Skeletal muscle cell (primary cell): ENCODE measurements at regions not wholly inside any gene's neighbourhood (a gene's known extent, or its start where the extent isn't known, plus 50 kb on each side); places are given as distances from the start of the nearest gene placed in this dataset.
"Not testable (repeated sequence)": the region's sequence is repeated elsewhere in the genome, so short reads cannot be mapped to it uniquely, and the experiment has no call there.

Experiments
- DNase-seq: peaks from one replicate; pipeline ENCODE4 v3.0.0-alpha.2; 2010; ENCODE audit warnings: low read depth
- H3K4me3 ChIP-seq: 2 replicates; pipeline ENCODE4 v1.5.1; 2011; ENCODE audit warnings: low read depth, mild to moderate bottlenecking, control low read depth, low read length, moderate library complexity

- DNase-seq, H3K4me3 ChIP-seq: not testable (repeated sequence)
These were observed 227.4 kb downstream of the USP22 start for GRCh38 chr17:20815410-20815809.

GRCh38 chr17:20823905-20824304, 218.9 kb downstream of the USP22 start:
- H3K4me3 ChIP-seq = no peak overlapping the region
- no peak for DNase-seq

GRCh38 chr17:20825539-20825938, 217.3 kb downstream of the USP22 start:
- no peak for DNase-seq
- no peak overlapping the region for H3K4me3 ChIP-seq

GRCh38 chr17:20840453-20840852, 202.4 kb downstream of the USP22 start:
- not testable (repeated sequence) for H3K4me3 ChIP-seq, DNase-seq

GRCh38 chr17:20840987-20841865, 201.6 kb downstream of the USP22 start:
- not testable (repeated sequence) for DNase-seq, H3K4me3 ChIP-seq

- DNase-seq, H3K4me3 ChIP-seq: not testable (repeated sequence)
These were observed 200.8 kb downstream of the USP22 start for GRCh38 chr17:20842012-20842411.

GRCh38 chr17:20843261-20843660, 199.6 kb downstream of the USP22 start:
- H3K4me3 ChIP-seq, DNase-seq: not testable (repeated sequence)

GRCh38 chr17:20843799-20844553, 198.8 kb downstream of the USP22 start:
- DNase-seq, H3K4me3 ChIP-seq: not testable (repeated sequence)

GRCh38 chr17:20848869-20849443, 193.9 kb downstream of the USP22 start:
- not testable (repeated sequence) for H3K4me3 ChIP-seq, DNase-seq

- peak; percentile 13 for DNase-seq
- H3K4me3 ChIP-seq = peak overlapping the region; percentile 31
These were observed 191.1 kb downstream of the USP22 start for GRCh38 chr17:20851591-20852238.

GRCh38 chr17:20852239-20852989, 190.4 kb downstream of the USP22 start:
- H3K4me3 ChIP-seq = peak overlapping the region; percentile 31
- DNase-seq = no peak

- H3K4me3 ChIP-seq = no peak overlapping the region
- no peak for DNase-seq
These were observed 189.8 kb downstream of the USP22 start for GRCh38 chr17:20852990-20853370.

- DNase-seq, H3K4me3 ChIP-seq: not testable (repeated sequence)
These were observed 186.8 kb downstream of the USP22 start for GRCh38 chr17:20855910-20856470.

- not testable (repeated sequence) for DNase-seq, H3K4me3 ChIP-seq
These were observed 176.2 kb downstream of the USP22 start for GRCh38 chr17:20866444-20867209.

GRCh38 chr17:20867436-20867937, 175.3 kb downstream of the USP22 start:
- not testable (repeated sequence) for DNase-seq

GRCh38 chr17:20867938-20868661, 174.7 kb downstream of the USP22 start:
- not testable (repeated sequence) for DNase-seq, H3K4me3 ChIP-seq

More at GRCh38 chr17:20867436-20867937, 175.3 kb downstream of the USP22 start:
- H3K4me3 ChIP-seq = not testable (repeated sequence)

GRCh38 chr17:20868662-20869007, 174.2 kb downstream of the USP22 start:
- DNase-seq, H3K4me3 ChIP-seq: not testable (repeated sequence)
